Stomach (tissue), 8 donors: ENCODE measurements at regions not wholly inside any gene's neighbourhood (a gene's known extent, or its start where the extent isn't known, plus 50 kb on each side); places are given as distances from the start of the nearest gene placed in this dataset.

ENCODE experiments used
- DNase-seq, 2 donors: peaks; one replicate each; pipeline versions ENCODE4 v3.0.0 to v3.0.0-alpha.2; 2013 to 2019
- H3K27ac ChIP-seq, 5 donors: fragments of 200-600 bp in 4 of 5; sonication (generic) in 4 of 5; one replicate each; pipeline ENCODE4 v1.5.1; 2013 to 2019; ENCODE audit warnings: mild to moderate bottlenecking in 1 of 5, moderate library complexity in 1 of 5
- H3K27me3 ChIP-seq, 3 donors: fragments of 200-600 bp; sonication (generic); one replicate each; pipeline ENCODE4 v1.5.1; 2017 to 2019; ENCODE audit warnings: mixed run types in 1 of 3
- H3K36me3 ChIP-seq, 4 donors: fragments of 200-600 bp; sonication (generic); 1 replicate in 3 of 4; 2 replicates in 1 of 4; pipeline ENCODE4 v1.5.1; 2016 to 2019
- H3K4me1 ChIP-seq, 4 donors: fragments of 200-600 bp; sonication (generic); one replicate each; pipeline ENCODE4 v1.5.1; 2016 to 2019
- H3K4me3 ChIP-seq, 4 donors: fragments of 200-600 bp; sonication (generic) in 3 of 4; one replicate each; pipeline ENCODE4 v1.5.1; 2016 to 2019; ENCODE audit warnings: mild to moderate bottlenecking in 1 of 4
- H3K9me3 ChIP-seq, 4 donors: fragments of 200-600 bp; sonication (generic); one replicate each; pipeline ENCODE4 v1.5.1; 2016 to 2019
- CTCF ChIP-seq, 7 experiments: fragments of 450-650 bp in 4 of 7; fragments of 200-600 bp in 3 of 7; sonication (generic) in 3 of 7; IDR thresholded peaks; one replicate each; pipeline ENCODE4 v1.5.1; 2016 to 2019; ENCODE audit warnings: antibody characterized with exemption in 7 of 7, control low read depth in 2 of 7, mild to moderate bottlenecking in 1 of 7
- EP300 ChIP-seq: sonication (generic); formaldehyde crosslinking; IDR thresholded peaks from one replicate; pipeline ENCODE4 v1.6.1; 2017; ENCODE audit warnings: antibody characterized with exemption
- POLR2A ChIP-seq, 4 donors: fragments of 450-650 bp; IDR thresholded peaks; one replicate each; pipeline ENCODE4 v1.6.1; 2016; ENCODE audit warnings: antibody characterized with exemption in 4 of 4, control low read depth in 2 of 4, mild to moderate bottlenecking in 1 of 4, moderate library complexity in 1 of 4
- POLR2AphosphoS5 ChIP-seq, 3 donors: sonication (generic); formaldehyde crosslinking; IDR thresholded peaks; one replicate each; pipeline ENCODE4 v1.6.1; 2016; ENCODE audit warnings: antibody characterized with exemption in 3 of 3
- WGBS, 5 donors: extraction: QIAGEN DNeasy Blood & Tissue Kit in 3 of 5; methylation state at CpG; one replicate each; pipeline versions ENCODE4 v1.1.5 to v1.1.7; 2013 to 2018; 5-methylcytosine and 5-hydroxymethylcytosine counted together
- intact Hi-C: fragments of 100-400 bp; cut with DNase I; formaldehyde crosslinking; loops from one replicate; pipeline ENCODE4 v1.15.1; 2023; ENCODE audit warnings: low total_unique reads
- donor health status: healthy with polysubstance abuse.
- donor health status: Bipolar disorder and iron deficiency.
- donor health status: healthy.

- no peaks in the 10 kb centered on the region for H3K27me3 ChIP-seq
- no peak overlapping the region for H3K4me3 ChIP-seq
- no peak for TF ChIP-seq POLR2A (IDR thresholded peaks at IDR 0.05)
- no peak overlapping the region for H3K27ac ChIP-seq
- intact Hi-C loops = loop anchor here (10.0 kb wide), 1 partner anchor 55 kb away; no protein-coding TSS in a partner anchor
- no peaks in the 10 kb centered on the region for H3K4me1 ChIP-seq
- DNase-seq = no peak
- WGBS, 5 donors = 73 to 92% (median 89%) methylated on average over 1 of the region's 1 CpG
- peaks cover 6 to 28% (median 16%) of the 10 kb centered on the region in 4 donors for H3K9me3 ChIP-seq
- no peaks in the 10 kb centered on the region for H3K36me3 ChIP-seq
Measured at GRCh38 chr21:34289856-34290255, 74.0 kb upstream of the KCNE2 start.

GRCh38 chr21:34296878-34297277 is 66.9 kb upstream of the KCNE2 start:
- Histone ChIP-seq H3K36me3 (no peaks in the 10 kb centered on the region), H3K27me3 (no peaks in the 10 kb centered on the region), H3K4me1 (no peaks in the 10 kb centered on the region), H3K9me3 (no peaks in the 10 kb centered on the region), H3K4me3 (no peak overlapping the region), H3K27ac (no peak overlapping the region)
- WGBS, 5 donors = 74 to 87% (median 79%) methylated on average over 2 of the region's 2 CpGs
- no peak for DNase-seq
- TF ChIP-seq POLR2AphosphoS5 (IDR thresholded peaks at IDR 0.05) = no peak
- no peak for TF ChIP-seq CTCF (IDR thresholded peaks at IDR 0.05)
- no peak for TF ChIP-seq POLR2A (IDR thresholded peaks at IDR 0.05)
- TF ChIP-seq EP300 = no peak
- intact Hi-C loops = loop anchor here (10.0 kb wide), 1 partner anchor 62 kb away; no protein-coding TSS in a partner anchor

GRCh38 chr21:34298534-34299167 is 65.2 kb upstream of the KCNE2 start:
- H3K27ac ChIP-seq = no peak overlapping the region
- TF ChIP-seq CTCF (IDR thresholded peaks at IDR 0.05) = no peak
- no peak for TF ChIP-seq EP300
- no peak for TF ChIP-seq POLR2AphosphoS5 (IDR thresholded peaks at IDR 0.05)
- no peak for TF ChIP-seq POLR2A (IDR thresholded peaks at IDR 0.05)
- DNase-seq = no peak
- WGBS, 5 donors = 55 to 71% (median 68%) methylated on average over 3 of the region's 3 CpGs
- H3K27me3 ChIP-seq = no peaks in the 10 kb centered on the region
- H3K4me3 ChIP-seq = no peak overlapping the region
- H3K4me1 ChIP-seq = no peaks in the 10 kb centered on the region
- H3K36me3 ChIP-seq = no peaks in the 10 kb centered on the region
- no peaks in the 10 kb centered on the region for H3K9me3 ChIP-seq
- intact Hi-C loops = loop anchor here (10.0 kb wide), 1 partner anchor 64 kb away; no protein-coding TSS in a partner anchor

DNA sequence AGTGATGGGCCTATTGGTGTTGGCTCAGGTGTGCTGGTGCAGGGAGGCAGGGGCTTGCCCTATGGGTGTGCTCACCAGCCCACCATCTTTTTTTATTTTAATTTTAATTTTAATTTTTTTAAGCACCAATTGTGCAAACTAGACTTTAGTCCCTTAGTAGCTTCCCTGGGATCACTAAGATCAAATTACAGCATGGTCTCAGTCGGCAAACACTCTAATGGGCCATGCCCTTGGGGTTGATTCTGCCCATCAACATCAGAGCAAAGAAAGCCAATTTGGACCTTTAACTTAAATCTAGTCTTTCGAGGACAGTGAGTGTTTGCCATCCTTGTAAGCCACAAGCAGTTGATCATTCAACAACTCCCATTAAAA is 64.7 kb upstream of the KCNE2 start:
- 65 to 75% (median 68%) methylated on average over 2 of the region's 2 CpGs for WGBS, 5 donors
- intact Hi-C loops = loop anchor here (10.0 kb wide), 1 partner anchor 64 kb away; no protein-coding TSS in a partner anchor
- Histone ChIP-seq H3K4me3 (no peak overlapping the region), H3K4me1 (no peaks in the 10 kb centered on the region), H3K36me3 (no peaks in the 10 kb centered on the region), H3K27ac (no peak overlapping the region), H3K27me3 (no peaks in the 10 kb centered on the region), H3K9me3 (no peaks in the 10 kb centered on the region)
- TF ChIP-seq POLR2AphosphoS5 (IDR thresholded peaks at IDR 0.05) (no peak), CTCF (IDR thresholded peaks at IDR 0.05) (no peak), EP300 (no peak), POLR2A (IDR thresholded peaks at IDR 0.05) (no peak)
- DNase-seq = no peak

- H3K36me3 ChIP-seq = no peaks in the 10 kb centered on the region
- 78 to 87% (median 83%) methylated on average over 6 of the region's 6 CpGs for WGBS, 5 donors
- no peak overlapping the region for H3K27ac ChIP-seq
- no peak overlapping the region for H3K4me3 ChIP-seq
- H3K9me3 ChIP-seq = no peaks in the 10 kb centered on the region
- H3K4me1 ChIP-seq = no peaks in the 10 kb centered on the region
- no peak for TF ChIP-seq EP300
- no peaks in the 10 kb centered on the region for H3K27me3 ChIP-seq
- no peak for DNase-seq
- intact Hi-C loops = no loop called here
Measured at GRCh38 chr21:34302521-34302920, 61.3 kb upstream of the KCNE2 start.
